ENCODE measurements at regions not wholly inside any gene's neighbourhood (a gene's known extent, or its start where the extent isn't known, plus 50 kb on each side); places are given as distances from the start of the nearest gene placed in this dataset.

GRCh38 chr14:25765909-25766308, 716.0 kb upstream of the STXBP6 start:
- TF ChIP-seq CTCF (IDR thresholded peaks at IDR 0.05) = no peak
- DNase-seq (no peak), ATAC-seq (no peak)
- Mint-ChIP-seq H3K27ac (no peak overlapping the region), H3K27me3 (no peaks in the 10 kb centered on the region), H3K4me1 (ENCODE audit: low read depth) (no peaks in the 10 kb centered on the region), H3K4me3 (no peak overlapping the region), H3K9me3 (peaks cover 1% of the 10 kb centered on the region), H3K36me3 (ENCODE audit: low read depth) (no peaks in the 10 kb centered on the region)
- intact Hi-C loops (cut with micrococcal nuclease) = no loop called here
- ChIA-PET POLR2A (no interaction called here), CTCF (no interaction called here)

GRCh38 chr14:25759920-25760655, 710.1 kb upstream of the STXBP6 start:
- Mint-ChIP-seq H3K9me3 (peaks cover 1% of the 10 kb centered on the region), H3K27me3 (no peaks in the 10 kb centered on the region), H3K4me1 (ENCODE audit: low read depth) (no peaks in the 10 kb centered on the region), H3K27ac (no peak overlapping the region), H3K4me3 (no peak overlapping the region), H3K36me3 (ENCODE audit: low read depth) (no peaks in the 10 kb centered on the region)
- ATAC-seq (no peak), DNase-seq (no peak)
- ChIA-PET CTCF (no interaction called here), POLR2A (no interaction called here)
- TF ChIP-seq CTCF (IDR thresholded peaks at IDR 0.05) = no peak
- intact Hi-C loops (cut with micrococcal nuclease) = no loop called here

GRCh38 chr14:25759256-25759655, 709.3 kb upstream of the STXBP6 start:
- H3K36me3 Mint-ChIP-seq (ENCODE audit: low read depth) = no peaks in the 10 kb centered on the region
- H3K27ac Mint-ChIP-seq = no peak overlapping the region
- ChIA-PET POLR2A (no interaction called here), CTCF (no interaction called here)
- no peaks in the 10 kb centered on the region for H3K4me1 Mint-ChIP-seq (ENCODE audit: low read depth)
- DNase-seq = no peak
- intact Hi-C loops (cut with micrococcal nuclease) = no loop called here
- H3K27me3 Mint-ChIP-seq = no peaks in the 10 kb centered on the region
- H3K4me3 Mint-ChIP-seq = no peak overlapping the region
- H3K9me3 Mint-ChIP-seq = peaks cover 4% of the 10 kb centered on the region
- no peak for TF ChIP-seq CTCF (IDR thresholded peaks at IDR 0.05)
- ATAC-seq = no peak

GRCh38 chr14:25757364-25757763, 707.4 kb upstream of the STXBP6 start:
- no peaks in the 10 kb centered on the region for H3K4me1 Mint-ChIP-seq (ENCODE audit: low read depth)
- H3K27me3 Mint-ChIP-seq = no peaks in the 10 kb centered on the region
- peaks cover 3% of the 10 kb centered on the region for H3K9me3 Mint-ChIP-seq
- TF ChIP-seq CTCF (IDR thresholded peaks at IDR 0.05) = no peak
- intact Hi-C loops (cut with micrococcal nuclease) = no loop called here
- ATAC-seq = no peak
- ChIA-PET CTCF (no interaction called here), POLR2A (no interaction called here)
- no peak overlapping the region for H3K27ac Mint-ChIP-seq
- H3K36me3 Mint-ChIP-seq (ENCODE audit: low read depth) = no peaks in the 10 kb centered on the region
- H3K4me3 Mint-ChIP-seq = no peak overlapping the region
- no peak for DNase-seq

GRCh38 chr14:25756876-25757275, 706.9 kb upstream of the STXBP6 start:
- no peaks in the 10 kb centered on the region for H3K4me1 Mint-ChIP-seq (ENCODE audit: low read depth)
- DNase-seq (no peak), ATAC-seq (no peak)
- no peak overlapping the region for H3K27ac Mint-ChIP-seq
- H3K36me3 Mint-ChIP-seq (ENCODE audit: low read depth) = no peaks in the 10 kb centered on the region
- intact Hi-C loops (cut with micrococcal nuclease) = no loop called here
- peaks cover 3% of the 10 kb centered on the region for H3K9me3 Mint-ChIP-seq
- no peaks in the 10 kb centered on the region for H3K27me3 Mint-ChIP-seq
- H3K4me3 Mint-ChIP-seq = no peak overlapping the region
- POLR2A ChIA-PET = no interaction called here
- no peak for TF ChIP-seq CTCF (IDR thresholded peaks at IDR 0.05)
- CTCF ChIA-PET = no interaction called here
